AG10803 (cell line): ENCODE measurements at regions not wholly inside any gene's neighbourhood (a gene's known extent, or its start where the extent isn't known, plus 50 kb on each side); places are given as distances from the start of the nearest gene placed in this dataset.

Experiments
- DNase-seq: peaks from one replicate; pipeline ENCODE4 v3.0.0; 2010; ENCODE audit warnings: low read depth
- H3K4me3 ChIP-seq: 2 replicates; pipeline ENCODE4 v1.5.1; 2011; ENCODE audit warnings: mild to moderate bottlenecking, low read length, control low read depth
- TF ChIP-seq, protein P1 (sequence below): conservative IDR thresholded peaks from 2 replicates; pipeline ENCODE4 v1.5.1; 2011; ENCODE audit warnings: mild to moderate bottlenecking, low read length, control low read depth, inconsistent platforms

DNA sequence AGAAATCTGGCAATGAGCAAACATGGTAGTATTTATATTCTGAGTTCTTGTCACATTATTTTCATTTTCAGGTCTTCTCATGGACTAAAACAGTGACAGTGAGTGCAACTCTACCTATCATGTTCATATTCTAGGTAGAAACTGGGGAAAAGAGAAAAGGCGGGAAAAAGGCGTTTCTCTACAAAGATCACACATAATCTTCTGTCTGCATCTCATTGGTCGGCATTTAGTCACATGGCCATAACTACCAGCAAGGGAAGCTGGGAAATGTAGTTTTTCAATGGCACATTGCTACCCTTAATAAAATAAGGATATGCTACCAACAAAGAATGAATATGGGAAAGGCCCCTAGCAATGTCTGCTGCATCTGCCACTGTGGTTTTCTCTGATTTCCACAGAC lies 57.6 kb upstream of the B3GAT1 start:
- DNase-seq = no peak
- TF ChIP-seq, protein P1, sequence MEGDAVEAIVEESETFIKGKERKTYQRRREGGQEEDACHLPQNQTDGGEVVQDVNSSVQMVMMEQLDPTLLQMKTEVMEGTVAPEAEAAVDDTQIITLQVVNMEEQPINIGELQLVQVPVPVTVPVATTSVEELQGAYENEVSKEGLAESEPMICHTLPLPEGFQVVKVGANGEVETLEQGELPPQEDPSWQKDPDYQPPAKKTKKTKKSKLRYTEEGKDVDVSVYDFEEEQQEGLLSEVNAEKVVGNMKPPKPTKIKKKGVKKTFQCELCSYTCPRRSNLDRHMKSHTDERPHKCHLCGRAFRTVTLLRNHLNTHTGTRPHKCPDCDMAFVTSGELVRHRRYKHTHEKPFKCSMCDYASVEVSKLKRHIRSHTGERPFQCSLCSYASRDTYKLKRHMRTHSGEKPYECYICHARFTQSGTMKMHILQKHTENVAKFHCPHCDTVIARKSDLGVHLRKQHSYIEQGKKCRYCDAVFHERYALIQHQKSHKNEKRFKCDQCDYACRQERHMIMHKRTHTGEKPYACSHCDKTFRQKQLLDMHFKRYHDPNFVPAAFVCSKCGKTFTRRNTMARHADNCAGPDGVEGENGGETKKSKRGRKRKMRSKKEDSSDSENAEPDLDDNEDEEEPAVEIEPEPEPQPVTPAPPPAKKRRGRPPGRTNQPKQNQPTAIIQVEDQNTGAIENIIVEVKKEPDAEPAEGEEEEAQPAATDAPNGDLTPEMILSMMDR = no peak
- H3K4me3 ChIP-seq = no peak overlapping the region

DNA sequence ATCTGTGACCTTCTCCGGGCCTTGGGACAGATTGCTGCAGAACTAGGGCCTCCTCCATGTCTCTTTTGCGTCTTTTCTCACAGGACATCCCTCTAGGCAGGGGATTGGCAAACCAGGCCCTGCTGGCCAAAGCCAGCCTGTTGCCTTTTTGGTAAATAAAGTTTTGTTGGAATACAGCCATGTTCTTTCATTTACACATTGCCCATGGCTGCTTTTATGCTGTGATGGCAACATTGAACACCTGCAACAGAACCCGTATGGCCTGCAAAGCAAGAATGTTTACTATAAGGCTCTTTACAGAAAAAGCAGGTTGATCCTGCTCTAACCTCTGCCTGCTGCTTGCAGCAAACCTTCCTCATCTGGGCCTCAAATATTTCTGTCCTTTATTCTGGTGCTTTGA lies 56.8 kb upstream of the B3GAT1 start:
- TF ChIP-seq, protein P1 = no peak
- no peak overlapping the region for H3K4me3 ChIP-seq
- no peak for DNase-seq

DNA sequence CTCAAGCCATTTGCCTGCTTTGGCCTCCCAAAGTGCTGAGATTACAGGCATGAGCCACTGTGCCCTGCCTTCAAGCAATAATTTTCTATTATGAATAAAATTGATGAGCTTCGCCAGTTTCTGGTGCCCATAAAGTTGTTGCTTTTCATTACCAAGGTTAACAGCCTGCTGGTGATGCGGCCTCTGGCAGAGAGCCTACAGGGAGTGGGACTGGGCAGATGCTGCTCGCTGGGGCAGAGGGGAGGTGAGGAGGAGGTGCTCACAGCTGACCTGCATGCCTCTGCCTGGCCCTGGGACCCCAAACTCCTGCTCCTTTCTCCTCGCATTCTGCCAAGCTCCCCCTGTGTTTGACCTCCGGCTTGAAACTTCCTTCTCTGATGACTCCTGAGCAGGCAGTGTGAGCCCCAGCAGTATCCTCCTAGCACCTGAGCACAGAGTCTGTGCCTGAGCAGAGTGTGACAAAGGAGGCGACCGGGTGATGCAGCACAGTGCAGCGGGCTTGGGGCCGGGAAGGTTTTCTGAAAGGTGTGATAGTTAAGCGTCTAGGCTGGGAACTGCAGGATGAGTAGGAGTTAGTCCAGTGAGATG lies 56.1 kb upstream of the B3GAT1 start:
- H3K4me3 ChIP-seq = no peak overlapping the region
- TF ChIP-seq, protein P1 = no peak
- no peak for DNase-seq

DNA sequence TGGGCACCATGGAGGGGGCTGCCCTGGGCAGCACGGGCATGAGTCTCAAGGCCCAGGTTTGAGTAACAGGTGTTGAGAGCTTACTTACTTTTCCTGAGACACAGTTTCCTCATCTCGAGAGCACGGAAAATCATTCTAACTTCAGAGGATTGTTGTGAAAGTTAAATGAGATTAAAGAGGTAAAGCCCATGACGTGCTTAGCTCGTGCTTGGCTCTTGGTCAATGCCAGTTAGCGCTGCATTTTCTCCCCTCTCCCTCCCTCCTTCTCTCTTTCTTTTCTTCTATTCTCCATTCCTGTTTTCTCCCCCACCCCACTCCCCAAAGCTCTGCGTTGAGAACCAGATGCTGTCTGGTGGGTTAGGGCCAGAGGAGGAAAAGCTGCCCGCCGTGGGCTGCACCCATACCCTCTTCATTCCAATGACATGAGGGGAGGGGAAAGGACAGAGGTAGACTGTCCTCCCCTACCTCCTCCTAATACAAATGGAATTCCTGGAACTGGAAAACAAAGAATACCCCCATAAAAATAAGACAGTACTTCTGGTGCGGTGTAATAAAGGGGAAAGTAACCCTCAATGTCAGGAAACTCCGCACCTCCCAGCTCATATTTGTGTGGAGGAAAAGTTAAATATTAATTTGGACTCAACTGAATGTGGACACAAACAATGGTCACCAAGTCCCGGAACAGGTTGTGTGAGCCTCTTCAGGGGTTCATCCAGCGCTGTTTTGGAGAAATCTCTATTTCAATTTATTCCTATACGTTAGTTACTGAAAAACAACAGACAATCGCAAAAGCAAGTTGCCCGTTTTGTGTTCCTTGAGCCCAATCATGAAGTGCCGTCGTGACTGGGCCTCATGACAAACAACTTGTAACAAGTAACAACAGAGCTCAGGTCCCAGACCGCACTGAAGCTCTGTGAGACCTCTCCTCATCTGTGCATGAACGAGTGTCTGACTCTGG lies 54.8 kb upstream of the B3GAT1 start:
- TF ChIP-seq, protein P1 = no peak
- no peak for DNase-seq
- no peak overlapping the region for H3K4me3 ChIP-seq

DNA sequence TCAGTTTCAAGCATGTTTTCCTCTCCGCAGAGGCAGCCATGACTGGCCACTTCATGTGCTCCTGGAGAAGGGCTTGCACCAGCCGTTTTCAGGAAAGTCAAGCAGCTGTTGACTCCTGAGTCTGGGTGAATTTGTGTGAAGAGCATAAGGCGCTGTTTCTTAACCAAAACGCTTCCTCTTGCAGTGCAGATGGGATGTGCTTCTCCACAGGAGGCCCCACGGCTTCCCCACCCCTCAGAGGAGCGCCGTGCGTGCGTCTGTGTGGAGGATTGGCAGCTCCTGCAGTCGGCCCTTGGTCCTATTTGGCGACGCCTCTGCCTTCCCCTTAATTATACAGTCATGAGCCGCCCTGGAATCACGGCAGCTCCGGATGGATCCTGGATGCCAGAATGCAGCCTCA lies 54.1 kb upstream of the B3GAT1 start:
- TF ChIP-seq, protein P1 = no peak
- H3K4me3 ChIP-seq = no peak overlapping the region
- DNase-seq = no peak

DNA sequence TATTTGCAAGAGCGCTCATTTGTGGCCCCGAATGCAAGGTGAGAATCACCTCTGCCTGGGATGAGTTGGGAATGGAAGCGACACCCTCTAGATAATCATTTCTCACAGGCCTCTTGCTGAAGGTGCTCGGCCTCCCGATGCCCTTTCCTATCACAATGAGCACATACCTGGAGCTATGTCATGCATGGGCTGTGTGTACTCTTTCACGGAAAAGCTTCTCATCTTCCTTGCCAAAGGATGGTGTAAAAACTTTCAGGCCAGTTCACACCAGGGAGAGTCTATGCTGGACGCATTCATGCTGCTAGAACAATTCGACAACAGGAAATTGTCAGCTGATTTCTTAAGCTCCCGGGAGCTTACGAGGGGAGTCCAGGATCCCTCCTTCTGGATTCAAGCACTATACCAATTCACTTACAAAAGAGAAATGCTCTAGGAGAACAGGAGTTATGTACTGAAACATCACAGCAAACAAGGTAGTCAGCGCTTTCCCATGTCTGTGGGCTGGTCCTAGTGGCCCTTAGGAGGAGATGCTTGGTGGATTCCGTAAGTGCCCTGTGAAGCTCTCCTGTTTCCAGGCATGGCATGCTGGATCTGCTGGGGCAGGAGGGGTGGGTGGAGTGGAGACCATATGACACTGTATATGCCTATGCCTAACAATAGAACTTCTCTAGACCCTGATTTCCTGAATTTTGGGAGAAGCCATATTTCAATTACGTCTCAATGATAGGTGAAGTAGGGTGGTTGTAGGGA lies 53.1 kb upstream of the B3GAT1 start:
- H3K4me3 ChIP-seq = no peak overlapping the region
- TF ChIP-seq, protein P1 = no peak
- DNase-seq = no peak
